ENCODE measurements at regions not wholly inside any gene's neighbourhood (a gene's known extent, or its start where the extent isn't known, plus 50 kb on each side); places are given as distances from the start of the nearest gene placed in this dataset.

GRCh38 chr11:79932612-79933011, 491.8 kb upstream of the TENM4 start:
- no peak for DNase-seq (ENCODE audit: extremely low read depth, insufficient read length)

GRCh38 chr11:79931692-79932091, 490.9 kb upstream of the TENM4 start:
- DNase-seq (ENCODE audit: extremely low read depth, insufficient read length): no peak
- Histone ChIP-seq H3K4me3 (replicated peaks; ENCODE audit: low read depth, low read length) (no peak overlapping the region), H3K27me3 (replicated peaks; ENCODE audit: control insufficient read depth, insufficient read depth, low read length) (peaks cover 1% of the 10 kb centered on the region), H3K36me3 (ENCODE audit: control insufficient read depth, insufficient read depth, low read length) (no peaks in the 10 kb centered on the region)
- TF ChIP-seq, protein P1, sequence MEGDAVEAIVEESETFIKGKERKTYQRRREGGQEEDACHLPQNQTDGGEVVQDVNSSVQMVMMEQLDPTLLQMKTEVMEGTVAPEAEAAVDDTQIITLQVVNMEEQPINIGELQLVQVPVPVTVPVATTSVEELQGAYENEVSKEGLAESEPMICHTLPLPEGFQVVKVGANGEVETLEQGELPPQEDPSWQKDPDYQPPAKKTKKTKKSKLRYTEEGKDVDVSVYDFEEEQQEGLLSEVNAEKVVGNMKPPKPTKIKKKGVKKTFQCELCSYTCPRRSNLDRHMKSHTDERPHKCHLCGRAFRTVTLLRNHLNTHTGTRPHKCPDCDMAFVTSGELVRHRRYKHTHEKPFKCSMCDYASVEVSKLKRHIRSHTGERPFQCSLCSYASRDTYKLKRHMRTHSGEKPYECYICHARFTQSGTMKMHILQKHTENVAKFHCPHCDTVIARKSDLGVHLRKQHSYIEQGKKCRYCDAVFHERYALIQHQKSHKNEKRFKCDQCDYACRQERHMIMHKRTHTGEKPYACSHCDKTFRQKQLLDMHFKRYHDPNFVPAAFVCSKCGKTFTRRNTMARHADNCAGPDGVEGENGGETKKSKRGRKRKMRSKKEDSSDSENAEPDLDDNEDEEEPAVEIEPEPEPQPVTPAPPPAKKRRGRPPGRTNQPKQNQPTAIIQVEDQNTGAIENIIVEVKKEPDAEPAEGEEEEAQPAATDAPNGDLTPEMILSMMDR (IDR thresholded peaks at IDR 0.05; ENCODE audit: insufficient read depth, low read length, poor library complexity, severe bottlenecking): no peak

More at GRCh38 chr11:79932612-79933011, 491.8 kb upstream of the TENM4 start:
- Histone ChIP-seq H3K4me3 (replicated peaks; ENCODE audit: low read depth, low read length) (no peak overlapping the region), H3K27me3 (replicated peaks; ENCODE audit: control insufficient read depth, insufficient read depth, low read length) (no peaks in the 10 kb centered on the region; the same call in 1 of the 2 replicates), H3K36me3 (ENCODE audit: control insufficient read depth, insufficient read depth, low read length) (no peaks in the 10 kb centered on the region)
- TF ChIP-seq, protein P1 (IDR thresholded peaks at IDR 0.05; ENCODE audit: insufficient read depth, low read length, poor library complexity, severe bottlenecking): no peak

DNA sequence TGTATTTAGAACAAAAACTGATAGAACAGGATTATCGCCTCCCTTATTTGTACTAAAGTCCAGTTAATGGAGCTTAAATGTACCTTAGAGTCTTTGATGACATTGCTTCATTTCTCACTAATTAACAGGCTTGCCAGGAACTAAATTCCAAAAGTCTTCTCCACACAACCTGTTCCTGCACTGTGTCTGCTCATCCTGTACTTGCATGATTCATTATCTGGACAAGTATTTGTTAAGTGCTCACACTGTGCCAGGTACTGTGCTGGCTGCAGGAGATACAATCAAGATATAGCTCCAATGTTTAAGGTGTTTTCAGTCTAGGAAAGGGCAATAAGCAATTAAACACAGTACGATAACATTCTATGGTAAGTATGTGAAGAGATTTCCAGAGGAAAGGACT, 485.9 kb upstream of the TENM4 start:
- DNase-seq (ENCODE audit: extremely low read depth, insufficient read length): no peak
- no peaks in the 10 kb centered on the region for H3K36me3 ChIP-seq (ENCODE audit: control insufficient read depth, insufficient read depth, low read length)
- peaks cover 1% of the 10 kb centered on the region; the same call in 1 of the 2 replicates for H3K27me3 ChIP-seq (replicated peaks; ENCODE audit: control insufficient read depth, insufficient read depth, low read length)
- H3K4me3 ChIP-seq (replicated peaks; ENCODE audit: low read depth, low read length): no peak overlapping the region
- TF ChIP-seq, protein P1 (IDR thresholded peaks at IDR 0.05; ENCODE audit: insufficient read depth, low read length, poor library complexity, severe bottlenecking): no peak

- Histone ChIP-seq H3K4me3 (replicated peaks; ENCODE audit: low read depth, low read length) (no peak overlapping the region), H3K27me3 (replicated peaks; ENCODE audit: control insufficient read depth, insufficient read depth, low read length) (peaks cover 1% of the 10 kb centered on the region; the same call in 1 of the 2 replicates), H3K36me3 (ENCODE audit: control insufficient read depth, insufficient read depth, low read length) (no peaks in the 10 kb centered on the region)
- TF ChIP-seq, protein P1 (IDR thresholded peaks at IDR 0.05; ENCODE audit: insufficient read depth, low read length, poor library complexity, severe bottlenecking): no peak
- DNase-seq (ENCODE audit: extremely low read depth, insufficient read length): no peak
Measured at GRCh38 chr11:79925570-79925969, 484.7 kb upstream of the TENM4 start.

DNA sequence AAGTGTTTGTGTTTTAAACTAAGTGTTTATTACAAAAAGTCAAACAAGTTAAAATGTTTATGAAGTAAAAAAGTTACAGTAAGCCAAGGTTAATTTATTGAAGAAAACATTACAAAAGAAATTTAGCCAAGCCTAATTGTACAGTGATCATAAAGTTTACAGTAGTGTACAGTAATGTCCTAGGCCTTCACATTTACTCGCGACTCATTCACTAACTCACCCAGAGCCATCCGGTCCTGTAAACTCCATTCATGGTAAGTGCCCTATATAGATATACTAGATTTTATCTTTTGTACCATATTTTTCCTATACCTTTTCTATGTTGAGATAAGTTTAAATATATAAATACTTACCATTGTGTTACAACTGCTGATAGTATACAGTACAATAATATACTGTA, 481.8 kb upstream of the TENM4 start:
- H3K36me3 ChIP-seq (ENCODE audit: control insufficient read depth, insufficient read depth, low read length): no peaks in the 10 kb centered on the region
- TF ChIP-seq, protein P1 (IDR thresholded peaks at IDR 0.05; ENCODE audit: insufficient read depth, low read length, poor library complexity, severe bottlenecking): no peak
- peaks cover 1% of the 10 kb centered on the region; the same call in 1 of the 2 replicates for H3K27me3 ChIP-seq (replicated peaks; ENCODE audit: control insufficient read depth, insufficient read depth, low read length)
- H3K4me3 ChIP-seq (replicated peaks; ENCODE audit: low read depth, low read length): no peak overlapping the region
- DNase-seq (ENCODE audit: extremely low read depth, insufficient read length): no peak

GRCh38 chr11:79920480-79920879, 479.6 kb upstream of the TENM4 start:
- H3K27me3 ChIP-seq (replicated peaks; ENCODE audit: control insufficient read depth, insufficient read depth, low read length): no peaks in the 10 kb centered on the region
- no peak overlapping the region for H3K4me3 ChIP-seq (replicated peaks; ENCODE audit: low read depth, low read length)
- H3K36me3 ChIP-seq (ENCODE audit: control insufficient read depth, insufficient read depth, low read length): no peaks in the 10 kb centered on the region
- TF ChIP-seq, protein P1 (IDR thresholded peaks at IDR 0.05; ENCODE audit: insufficient read depth, low read length, poor library complexity, severe bottlenecking): no peak
- no peak for DNase-seq (ENCODE audit: extremely low read depth, insufficient read length)

Data from GM06990 (cell line).